NCI-H69 (cell line): ENCODE measurements at regions not wholly inside any gene's neighbourhood (a gene's known extent, or its start where the extent isn't known, plus 50 kb on each side); places are given as distances from the start of the nearest gene placed in this dataset.
"Not testable (repeated sequence)": the region's sequence is repeated elsewhere in the genome, so short reads cannot be mapped to it uniquely, and the experiment has no call there.

Experiments
- DNase-seq: peaks from one replicate; lab custom pipeline; 2025; lab: John Stamatoyannopoulos, UW

DNA sequence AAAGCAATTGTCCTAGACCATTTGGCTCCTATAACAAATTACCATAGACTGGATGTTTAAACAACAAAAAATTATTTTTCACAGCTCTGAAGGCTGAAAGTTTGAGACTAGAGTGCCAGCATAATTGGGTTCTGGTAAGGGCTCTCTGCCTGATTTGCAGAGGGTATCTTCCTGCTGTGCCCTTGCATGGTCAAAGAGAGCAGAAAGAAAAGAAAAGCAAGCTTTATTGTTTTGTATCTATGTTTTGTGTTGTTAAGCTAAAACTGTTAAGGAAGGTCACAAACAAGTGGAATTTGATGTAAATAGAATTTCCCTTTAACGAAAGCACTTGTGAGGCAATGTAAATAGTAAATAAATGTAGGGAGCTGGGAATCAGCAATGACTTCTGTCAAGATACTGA lies 1031.0 kb upstream of the ATXN7L3B start:
- no peak for DNase-seq

GRCh38 chr12:73514672-73515071 lies 1023.0 kb upstream of the ATXN7L3B start:
- DNase-seq = peak; percentile 7

- DNase-seq = no peak
Observed at GRCh38 chr12:73517859-73518258, 1019.8 kb upstream of the ATXN7L3B start.

GRCh38 chr12:73529231-73529630 lies 1008.4 kb upstream of the ATXN7L3B start:
- no peak for DNase-seq

GRCh38 chr12:73529954-73530353 lies 1007.7 kb upstream of the ATXN7L3B start:
- DNase-seq = no peak

DNA sequence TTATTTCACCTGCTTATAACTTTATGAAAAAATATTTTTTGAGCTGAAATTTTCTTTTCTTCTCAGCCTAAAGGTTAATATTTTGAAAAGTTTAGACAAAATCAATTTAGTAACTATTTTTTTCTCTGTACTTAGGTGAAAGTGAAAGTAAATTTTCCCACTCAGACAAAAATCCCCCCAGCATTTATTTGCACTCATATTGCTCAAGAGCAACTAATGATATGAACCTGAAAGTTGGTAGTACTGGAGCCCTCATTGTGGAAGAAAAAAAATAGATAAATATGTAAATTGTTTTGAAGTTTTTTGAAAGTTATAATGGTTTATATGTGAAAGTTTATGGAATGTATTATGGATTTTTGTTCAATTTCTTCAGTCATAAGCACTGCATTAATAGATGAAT lies 1005.9 kb upstream of the ATXN7L3B start:
- no peak for DNase-seq

DNA sequence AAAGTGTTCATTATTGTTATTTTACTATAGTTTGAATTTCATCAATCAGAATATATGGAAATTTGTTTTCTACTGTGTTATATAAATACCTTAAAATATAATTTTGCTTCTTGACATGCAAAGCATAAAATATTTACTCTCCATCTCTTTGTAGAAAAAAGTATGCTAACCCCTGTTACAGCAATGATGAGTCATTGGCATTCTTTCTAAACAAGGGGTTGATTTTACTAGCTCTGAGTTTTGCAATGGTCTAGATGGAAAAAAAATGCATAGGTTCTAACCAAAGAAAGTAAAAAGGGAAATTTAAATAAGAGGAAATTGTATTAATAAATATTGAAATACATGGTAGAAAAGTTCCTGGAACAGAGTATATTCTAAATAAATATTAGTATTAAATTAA lies 990.2 kb upstream of the ATXN7L3B start:
- no peak for DNase-seq

- no peak for DNase-seq
Observed at GRCh38 chr12:73585136-73585535, 952.5 kb upstream of the ATXN7L3B start.

DNA sequence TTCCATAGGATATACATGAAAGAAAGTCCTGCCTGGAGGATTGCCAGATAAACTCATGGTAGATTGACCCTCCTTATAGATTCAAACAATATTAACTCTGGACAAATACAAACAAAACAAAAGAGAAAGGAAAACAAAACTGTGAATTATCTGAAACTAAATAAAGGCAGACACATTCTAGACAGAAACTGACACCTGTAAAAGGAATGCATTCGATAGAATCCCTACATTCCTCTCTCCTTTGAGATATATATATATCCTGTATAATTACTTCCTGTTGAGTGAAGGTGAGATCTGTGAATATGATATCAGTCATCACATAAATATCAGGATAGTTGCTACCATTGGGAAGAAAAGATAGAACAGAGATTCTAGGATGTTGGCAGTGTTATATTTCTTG lies 948.4 kb upstream of the ATXN7L3B start:
- DNase-seq = peak; percentile 23

GRCh38 chr12:73598626-73599025 lies 939.0 kb upstream of the ATXN7L3B start:
- DNase-seq = no peak

GRCh38 chr12:73599268-73599667 lies 938.4 kb upstream of the ATXN7L3B start:
- DNase-seq = no peak

GRCh38 chr12:73605925-73606324 lies 931.7 kb upstream of the ATXN7L3B start:
- DNase-seq = not testable (repeated sequence)

- DNase-seq = no peak
Observed at GRCh38 chr12:73612551-73612950, 925.1 kb upstream of the ATXN7L3B start.

- no peak for DNase-seq
Observed at GRCh38 chr12:73623421-73623820, 914.2 kb upstream of the ATXN7L3B start.

GRCh38 chr12:73625226-73625625 lies 912.4 kb upstream of the ATXN7L3B start:
- no peak for DNase-seq

GRCh38 chr12:73629171-73629570 lies 908.5 kb upstream of the ATXN7L3B start:
- peak; percentile 27 for DNase-seq

DNA sequence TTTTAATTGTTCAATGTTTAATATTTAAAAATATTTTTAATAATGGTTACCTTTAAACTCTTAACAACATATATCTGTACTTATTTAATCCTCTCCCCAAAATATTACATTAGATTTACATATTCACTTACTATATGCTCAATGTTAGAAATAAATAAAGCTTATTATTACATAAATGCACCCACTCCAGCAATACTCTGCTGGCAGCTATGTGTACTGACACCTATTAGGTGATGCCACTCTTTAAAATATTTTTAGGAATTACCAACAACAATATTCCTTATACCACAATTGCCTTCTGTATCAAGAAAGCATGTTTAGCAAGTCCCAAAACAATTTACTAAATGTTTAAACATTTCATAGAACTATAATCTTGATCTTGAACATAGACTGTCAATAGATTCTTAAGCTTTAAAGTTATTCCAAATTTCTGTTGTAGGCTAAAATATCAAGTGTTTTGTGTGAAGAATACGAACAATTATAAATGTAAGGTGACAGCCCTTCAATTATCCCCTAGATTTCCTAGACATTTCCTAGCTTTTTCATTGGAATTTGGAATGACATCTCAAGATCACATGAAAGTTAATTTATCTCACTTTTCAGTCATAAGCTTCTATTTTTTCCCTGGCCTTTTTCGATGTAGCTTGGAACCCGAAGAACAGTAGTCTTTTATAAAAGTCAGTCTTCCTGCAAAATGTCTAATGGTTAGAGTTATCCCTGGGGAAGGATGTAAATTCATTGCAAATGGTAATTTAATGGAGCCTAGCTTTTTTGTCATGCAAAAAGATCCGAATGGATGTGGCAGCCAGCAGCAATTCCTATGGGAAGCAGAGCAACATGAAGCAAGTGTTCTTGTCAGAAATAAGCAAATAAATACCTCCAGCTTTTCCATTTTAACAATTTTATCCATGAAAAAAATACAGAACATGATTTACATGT lies 907.5 kb upstream of the ATXN7L3B start:
- DNase-seq = no peak

DNA sequence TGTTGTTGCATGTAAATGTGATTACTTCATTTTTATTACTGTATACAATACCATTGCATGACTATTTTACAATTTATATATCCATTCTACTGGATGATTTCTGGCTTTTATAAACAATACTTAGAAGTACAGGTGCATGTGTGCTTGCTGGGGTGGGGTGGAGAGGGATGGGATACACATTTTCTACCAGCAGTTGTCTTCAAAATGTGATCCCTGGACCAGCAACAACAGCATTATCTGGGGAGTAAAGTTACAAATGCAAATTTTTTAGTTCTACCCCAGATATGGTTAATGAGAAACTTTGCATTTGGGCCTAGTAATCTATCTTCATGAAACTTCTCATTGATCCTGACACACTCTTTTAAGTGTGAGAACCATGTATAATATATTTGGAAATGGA lies 905.4 kb upstream of the ATXN7L3B start:
- DNase-seq = no peak

DNA sequence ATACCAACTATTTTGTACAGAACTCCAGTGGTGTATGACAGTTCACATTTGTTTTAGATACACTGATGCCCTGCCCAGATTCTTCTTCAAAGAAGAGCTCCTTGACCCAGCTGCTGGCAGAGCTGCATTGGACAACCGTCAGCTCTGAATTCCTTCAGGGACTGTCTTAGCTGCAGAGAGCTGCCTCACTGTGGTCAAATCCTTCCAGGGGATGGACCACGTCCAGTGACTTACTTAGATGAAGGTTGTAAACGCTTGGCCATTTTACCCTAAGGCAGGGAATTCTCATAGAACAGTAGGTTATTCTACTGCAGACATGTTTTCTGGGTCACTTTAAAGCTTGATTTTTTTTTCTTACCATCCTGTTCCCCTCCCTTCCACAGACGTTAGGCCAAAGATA lies 905.0 kb upstream of the ATXN7L3B start:
- no peak for DNase-seq

DNA sequence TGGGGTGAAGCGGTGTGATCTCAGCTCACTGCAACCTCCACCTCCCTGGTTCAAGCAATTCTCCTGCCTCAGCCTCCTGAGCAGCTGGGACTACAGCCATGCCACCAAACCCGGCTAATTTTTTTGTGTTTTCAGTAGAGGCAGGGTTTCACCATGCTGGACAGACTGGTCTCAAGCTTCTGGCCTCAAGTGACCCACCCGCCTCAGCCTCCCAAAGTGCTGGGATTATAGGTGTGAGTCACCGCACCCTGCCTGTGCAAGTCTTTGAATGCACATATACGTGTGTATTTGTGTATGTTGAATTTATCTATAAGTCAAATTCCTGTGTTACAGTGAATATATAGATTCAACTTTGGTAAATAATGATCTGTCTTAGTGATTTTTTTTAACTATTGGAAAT lies 898.2 kb upstream of the ATXN7L3B start:
- DNase-seq = not testable (repeated sequence)

GRCh38 chr12:73656375-73656774 lies 881.3 kb upstream of the ATXN7L3B start:
- DNase-seq = no peak

- DNase-seq = no peak
Observed at GRCh38 chr12:73659802-73660201, 877.8 kb upstream of the ATXN7L3B start.

DNA sequence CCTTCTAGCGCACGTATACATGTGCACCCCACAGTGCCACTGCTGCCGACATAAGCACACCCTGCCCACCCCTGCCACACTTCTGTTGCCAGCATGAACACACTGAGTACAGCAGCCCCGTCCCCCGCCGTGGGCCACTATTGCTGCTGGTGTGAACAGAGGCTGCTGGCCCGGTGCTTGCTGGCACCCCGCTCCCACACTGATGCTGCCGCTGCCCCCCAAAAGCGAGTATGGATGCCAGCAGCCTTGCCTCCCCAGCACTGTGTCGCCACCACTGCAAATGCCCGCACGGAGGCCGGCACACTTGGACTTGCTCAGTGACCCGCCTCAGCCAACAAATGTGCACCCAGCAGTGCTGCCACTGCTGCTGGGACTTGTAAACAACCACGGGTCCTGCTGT lies 872.4 kb upstream of the ATXN7L3B start:
- DNase-seq = no peak

GRCh38 chr12:73671550-73671949 lies 866.1 kb upstream of the ATXN7L3B start:
- peak; percentile 7 for DNase-seq
